Medulla oblongata (tissue), 1 donor: ENCODE measurements at regions not wholly inside any gene's neighbourhood (a gene's known extent, or its start where the extent isn't known, plus 50 kb on each side); places are given as distances from the start of the nearest gene placed in this dataset.

Experiments used
- DNase-seq: peaks from one replicate; pipeline ENCODE4 v3.0.0-alpha.2; 2015; ENCODE audit errors: extremely low spot score

GRCh38 chr2:6518361-6518760, 347.3 kb downstream of the CMPK2 start:
- no peak for DNase-seq

GRCh38 chr2:6523476-6523875, 342.2 kb downstream of the CMPK2 start:
- no peak for DNase-seq

- no peak for DNase-seq
Observed at GRCh38 chr2:6524691-6525474, 340.8 kb downstream of the CMPK2 start.

DNA sequence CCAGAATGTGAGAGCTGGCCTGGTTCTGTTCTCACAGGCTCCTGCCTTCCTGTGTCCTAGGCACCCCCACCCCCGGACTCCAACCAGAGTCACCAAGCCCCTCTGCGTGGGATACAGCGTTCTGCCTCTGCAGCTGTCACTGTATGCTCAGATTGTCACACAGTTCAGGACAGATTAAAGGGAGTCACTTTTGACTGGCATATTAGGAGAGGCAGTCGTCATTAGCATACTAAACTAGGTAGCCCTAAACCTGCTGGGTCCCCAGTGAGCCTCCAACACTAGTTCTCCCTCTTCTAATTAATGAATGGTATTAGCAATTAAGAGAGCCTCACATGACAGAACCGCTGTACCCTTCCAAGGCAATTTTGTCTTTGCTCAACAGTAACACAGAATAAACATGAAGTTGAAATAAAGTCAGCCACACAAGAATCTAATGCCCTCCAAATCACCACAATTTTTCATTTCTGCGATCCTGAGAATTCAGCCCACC, 340.2 kb downstream of the CMPK2 start:
- DNase-seq: no peak

DNA sequence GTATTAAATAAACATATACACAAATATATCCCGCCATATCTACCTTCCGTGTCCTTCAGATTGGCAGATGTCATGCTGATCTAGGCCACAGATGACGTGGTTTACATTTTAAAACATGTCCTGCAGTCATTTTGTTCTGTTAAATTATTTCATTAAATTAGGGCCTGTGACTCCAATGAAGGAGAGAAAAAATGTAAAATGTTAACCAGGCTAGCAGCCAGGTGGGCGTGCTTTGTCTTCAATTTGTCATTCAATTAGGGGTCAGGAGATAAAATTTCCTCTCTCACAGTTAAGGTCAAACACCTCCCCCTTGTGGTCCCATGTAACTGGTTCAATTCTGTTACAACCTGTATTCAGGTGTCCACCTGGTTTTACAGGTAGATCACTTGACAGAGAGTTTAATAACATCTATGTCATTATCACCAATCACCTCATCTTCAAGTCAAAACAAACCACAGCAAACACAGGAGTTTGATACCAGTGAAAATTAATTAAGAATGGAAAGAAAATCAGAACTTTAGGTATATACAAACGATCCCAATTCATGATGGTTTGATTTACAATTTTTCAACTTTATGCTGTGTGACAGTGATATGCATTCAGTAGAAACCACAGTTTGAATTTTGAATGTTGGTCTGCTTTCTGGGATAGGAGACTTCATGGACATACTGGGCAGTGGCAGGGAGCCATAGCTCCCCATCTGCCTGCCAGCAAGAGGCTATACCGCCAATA, 339.4 kb downstream of the CMPK2 start:
- no peak for DNase-seq

DNA sequence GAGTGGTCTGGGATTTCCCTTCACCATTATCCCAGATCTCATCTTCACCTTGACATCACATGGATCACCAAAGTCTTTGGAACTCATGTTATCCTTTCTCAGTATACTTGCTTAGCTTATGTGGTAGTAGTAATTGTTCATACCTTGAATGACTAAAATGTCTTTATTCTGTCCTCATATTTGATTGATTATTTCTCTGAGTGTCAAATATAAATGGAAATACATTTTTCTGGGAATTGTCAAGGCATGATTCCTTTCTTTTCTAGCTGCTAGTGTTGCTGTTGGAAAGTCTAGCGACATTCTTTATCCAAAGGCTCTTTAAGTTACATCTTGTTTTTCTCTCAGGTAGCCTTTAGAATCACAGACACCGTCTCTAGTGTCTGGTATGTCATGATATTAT, 334.4 kb downstream of the CMPK2 start:
- DNase-seq: no peak

DNA sequence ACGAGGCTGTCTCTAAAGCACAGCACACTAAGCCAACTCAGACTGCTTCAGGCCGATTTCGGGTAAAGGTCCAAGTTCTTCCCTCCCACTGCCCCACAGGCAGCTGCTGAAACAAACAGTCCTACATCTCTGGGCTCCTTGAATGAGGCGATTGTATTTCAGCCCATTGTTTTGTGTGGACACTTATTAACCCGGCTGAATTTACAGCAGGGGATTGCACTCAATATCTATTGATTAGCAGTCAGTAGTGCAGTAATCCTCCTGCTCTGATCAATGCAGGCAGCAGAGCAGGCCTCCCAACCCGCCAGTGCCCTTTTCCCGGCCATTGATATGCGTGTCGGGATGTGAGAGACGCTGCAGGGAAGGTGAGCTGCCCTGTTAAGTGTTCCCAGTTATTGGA, 330.1 kb downstream of the CMPK2 start:
- peak; percentile 83 for DNase-seq

DNA sequence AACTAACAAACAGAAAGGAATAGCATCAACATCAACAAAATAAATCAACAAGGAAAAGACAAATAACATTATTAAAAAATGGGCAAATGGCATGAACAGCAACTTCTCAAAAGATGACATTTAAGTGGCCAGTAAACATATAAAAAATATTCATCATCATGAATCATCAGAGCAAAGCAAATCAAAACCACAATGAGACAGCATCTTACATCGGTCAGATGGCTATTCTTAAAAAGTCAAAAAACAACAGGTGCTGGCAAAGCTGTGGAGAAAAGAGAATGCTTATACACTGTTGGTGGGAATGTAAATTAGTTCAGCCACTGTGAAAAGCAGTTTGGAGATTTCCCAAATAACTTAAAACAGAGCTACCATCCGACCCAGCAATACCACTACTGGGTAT, 327.1 kb downstream of the CMPK2 start:
- no peak for DNase-seq

DNA sequence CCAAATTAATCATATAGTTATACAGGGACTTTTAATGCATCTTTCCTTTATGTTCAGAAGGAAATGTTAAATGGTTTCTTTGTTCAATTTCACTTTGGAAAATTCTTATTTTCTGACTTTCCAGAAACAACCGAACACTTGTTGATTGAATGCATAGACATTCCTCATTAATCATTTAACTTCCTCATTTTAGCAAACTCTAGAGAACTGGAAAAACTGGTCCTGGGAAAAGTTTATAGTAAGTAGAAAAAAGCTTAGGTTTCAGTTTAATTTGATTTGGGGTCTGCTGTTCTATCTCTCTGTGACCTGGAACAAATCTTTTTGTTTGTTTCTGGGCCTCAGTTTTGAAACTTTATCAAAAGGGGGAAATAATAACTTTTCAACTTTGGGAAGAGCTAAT, 320.4 kb downstream of the CMPK2 start:
- no peak for DNase-seq

DNA sequence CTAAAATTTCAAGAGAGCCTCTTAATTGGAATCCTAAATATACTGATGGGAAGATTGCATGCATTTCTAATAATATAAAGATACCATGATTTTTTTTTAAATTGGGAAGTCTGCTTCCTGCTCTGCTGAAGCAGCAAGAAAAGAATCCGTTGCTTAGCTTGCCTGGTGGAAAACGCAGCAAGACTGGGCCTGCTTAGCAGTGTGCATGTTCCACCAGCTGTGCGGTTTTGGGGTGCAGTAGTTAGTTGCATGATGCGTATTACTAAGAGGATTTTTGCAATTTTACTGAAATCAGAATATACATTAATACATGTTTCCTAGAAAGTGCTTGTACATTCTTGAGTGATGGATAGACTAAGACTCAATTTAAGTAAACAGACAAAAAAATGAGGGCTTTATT, 319.9 kb downstream of the CMPK2 start:
- no peak for DNase-seq

DNA sequence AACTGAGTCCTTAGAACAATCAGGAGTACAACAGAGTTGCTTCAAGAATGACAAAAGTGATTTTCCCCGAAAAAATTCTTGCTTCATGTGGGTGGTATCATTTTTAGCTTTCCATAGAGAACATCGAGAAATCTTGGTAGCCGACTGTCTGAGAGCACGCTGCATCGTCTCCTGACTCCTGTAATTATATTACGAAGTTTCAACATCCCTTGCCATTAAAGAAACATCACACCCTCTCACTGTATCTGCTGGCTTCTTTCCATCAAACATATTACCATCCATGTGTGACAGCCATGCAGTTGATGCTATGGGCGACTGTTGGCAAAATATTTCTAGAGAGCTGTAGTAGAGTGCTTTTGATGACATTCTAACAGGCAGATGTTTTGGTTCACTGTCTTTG, 311.2 kb downstream of the CMPK2 start:
- DNase-seq: no peak

DNA sequence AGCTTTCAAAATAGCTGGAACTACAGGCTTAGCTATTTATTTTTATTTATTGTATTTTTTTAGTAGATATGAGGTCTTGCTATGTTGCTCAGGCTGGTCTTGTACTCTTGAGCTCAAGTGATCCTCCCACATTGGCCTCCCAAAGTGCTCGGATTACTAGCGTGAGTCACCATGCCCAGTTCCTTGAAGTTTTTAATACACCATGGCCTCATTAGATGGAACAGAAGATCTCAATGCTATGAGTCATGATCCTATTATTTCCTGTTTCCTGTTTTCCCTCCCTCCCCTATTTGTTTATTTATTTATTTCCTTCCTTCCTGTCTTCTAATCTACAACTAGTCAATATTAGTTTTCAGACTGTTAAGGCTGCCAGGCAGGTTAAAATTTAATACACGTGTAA, 309.0 kb downstream of the CMPK2 start:
- DNase-seq: no peak

GRCh38 chr2:6557737-6558136, 308.0 kb downstream of the CMPK2 start:
- DNase-seq: no peak

- DNase-seq: no peak
Observed at GRCh38 chr2:6562771-6563170, 302.9 kb downstream of the CMPK2 start.

DNA sequence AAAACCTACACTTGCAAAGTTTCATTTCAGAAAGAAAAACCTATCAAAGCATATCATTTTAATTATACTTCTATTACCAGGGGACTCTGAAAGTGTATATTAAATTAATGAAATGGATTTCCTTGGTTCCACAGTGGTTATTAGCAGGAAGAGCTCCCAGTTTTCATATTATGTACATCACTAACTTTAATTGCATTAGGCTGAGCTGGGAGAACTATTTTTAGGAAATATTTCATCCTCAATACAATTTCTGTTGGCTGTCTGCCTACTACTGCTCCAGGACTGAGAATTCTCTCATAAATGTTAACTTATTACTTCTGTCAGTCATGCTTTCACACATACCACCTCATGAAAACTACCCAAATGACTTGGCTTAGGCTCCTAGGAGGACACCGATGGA, 301.4 kb downstream of the CMPK2 start:
- no peak for DNase-seq

DNA sequence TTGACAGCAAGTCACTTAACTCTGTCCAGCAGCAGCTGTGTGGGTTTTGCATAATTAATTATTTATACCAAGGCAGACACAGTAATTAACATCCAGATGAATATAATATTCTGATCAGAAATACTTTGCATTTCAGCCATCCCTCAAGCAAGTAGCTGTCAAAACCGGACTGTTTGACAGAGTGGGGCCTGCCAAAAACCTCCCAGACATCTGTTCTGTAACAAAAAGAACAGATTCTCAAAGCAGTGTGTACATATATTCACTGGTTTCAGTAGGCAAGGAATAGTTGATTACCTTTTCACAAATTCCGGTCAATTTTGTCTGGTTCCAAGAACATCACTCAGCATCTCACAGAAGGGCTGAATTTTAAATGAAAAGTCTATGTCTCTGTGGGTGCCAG, 291.6 kb downstream of the CMPK2 start:
- DNase-seq: no peak

- DNase-seq: no peak
Observed at GRCh38 chr2:6576302-6576701, 289.4 kb downstream of the CMPK2 start.

- DNase-seq: no peak
Observed at GRCh38 chr2:6577960-6578359, 287.7 kb downstream of the CMPK2 start.

DNA sequence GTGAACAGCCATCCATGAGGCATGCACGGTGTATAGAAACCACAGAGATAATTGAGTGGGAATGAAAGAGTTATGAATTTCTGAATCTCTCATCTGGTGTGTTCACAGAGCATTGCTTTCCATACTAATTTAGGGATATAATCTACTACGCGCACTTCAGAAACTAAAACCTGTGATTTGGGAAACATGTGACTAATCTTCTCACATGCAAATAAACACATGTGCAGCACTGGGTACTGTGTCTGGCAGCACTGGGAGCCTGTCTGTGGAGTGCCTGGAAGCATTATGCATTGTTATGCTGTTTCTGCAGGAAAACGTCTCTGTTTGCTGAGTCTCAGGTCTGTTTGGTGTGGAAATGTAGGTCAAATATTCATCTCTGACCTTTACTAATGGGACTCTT, 287.3 kb downstream of the CMPK2 start:
- DNase-seq: no peak

GRCh38 chr2:6579281-6579680, 286.4 kb downstream of the CMPK2 start:
- DNase-seq: no peak

DNA sequence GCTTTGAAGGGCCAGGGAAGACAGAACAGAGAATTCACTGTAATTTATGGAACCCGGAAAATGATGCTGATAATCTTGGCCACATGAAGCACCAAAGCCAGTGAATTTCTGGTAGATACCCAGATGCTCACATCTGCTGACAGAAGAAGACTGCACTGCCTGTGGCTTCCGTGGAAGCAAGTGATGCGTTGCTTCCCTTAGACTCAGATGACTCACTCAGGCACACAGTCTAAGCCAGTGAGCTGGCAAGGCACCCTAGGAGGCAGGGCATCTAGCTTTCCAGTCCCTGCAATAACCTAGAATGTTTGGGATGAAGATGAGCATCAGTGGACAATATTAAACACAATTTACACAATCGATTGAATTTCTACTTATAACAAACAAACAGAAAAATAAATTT, 284.7 kb downstream of the CMPK2 start:
- no peak for DNase-seq

GRCh38 chr2:6589150-6589549, 276.6 kb downstream of the CMPK2 start:
- DNase-seq: no peak

DNA sequence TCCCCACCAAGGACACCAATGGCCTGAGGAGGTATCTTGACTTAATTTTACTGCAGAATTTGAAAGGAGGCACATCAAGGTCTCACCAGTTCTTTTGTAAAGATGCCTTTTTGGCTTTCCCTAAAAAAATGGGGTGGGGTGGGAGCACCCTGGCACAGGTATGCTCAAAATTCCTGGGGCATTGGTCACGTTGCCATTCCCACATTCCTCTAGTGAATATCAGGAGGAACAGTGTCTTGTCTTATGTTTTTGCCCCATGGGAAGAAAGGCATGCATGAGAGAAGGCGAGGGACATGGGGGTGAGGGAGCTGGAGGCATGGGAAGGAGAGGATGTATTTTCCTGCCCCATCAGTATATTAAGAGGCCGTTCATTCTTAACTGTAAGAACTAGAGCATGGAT, 275.3 kb downstream of the CMPK2 start:
- no peak for DNase-seq
